ENCODE measurements at regions not wholly inside any gene's neighbourhood (a gene's known extent, or its start where the extent isn't known, plus 50 kb on each side); places are given as distances from the start of the nearest gene placed in this dataset.
"Not testable (repeated sequence)": the region's sequence is repeated elsewhere in the genome, so short reads cannot be mapped to it uniquely, and the experiment has no call there.

DNA sequence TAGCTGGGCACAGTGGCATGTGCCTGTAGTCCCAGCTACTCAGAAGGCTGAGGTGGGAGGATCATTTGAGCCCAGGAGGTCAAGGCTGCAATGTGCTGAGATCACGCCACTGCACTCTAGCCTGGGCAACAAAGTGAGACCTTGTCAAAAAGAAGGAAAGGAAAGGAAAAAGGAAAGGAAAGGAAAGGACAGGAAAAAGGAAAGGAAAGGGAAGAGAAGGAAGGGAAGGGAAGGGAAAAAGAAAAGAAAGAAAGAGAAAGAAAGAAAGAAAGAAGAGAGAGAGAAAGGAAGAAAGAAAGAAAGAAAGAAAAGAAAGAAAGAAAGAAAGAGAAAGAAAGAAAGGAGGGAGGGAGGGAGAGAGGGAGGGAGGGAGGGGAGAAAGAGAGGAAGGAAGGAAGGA, 155.0 kb downstream of the SOD2 start:
- DNase-seq (ENCODE audit: low read depth, low spot score); in situ Hi-C loops (cut with HindIII; ENCODE audit: low pct_unique_long_range_greater_than_20kb, low sequenced_read_pairs): not testable (repeated sequence)

DNA sequence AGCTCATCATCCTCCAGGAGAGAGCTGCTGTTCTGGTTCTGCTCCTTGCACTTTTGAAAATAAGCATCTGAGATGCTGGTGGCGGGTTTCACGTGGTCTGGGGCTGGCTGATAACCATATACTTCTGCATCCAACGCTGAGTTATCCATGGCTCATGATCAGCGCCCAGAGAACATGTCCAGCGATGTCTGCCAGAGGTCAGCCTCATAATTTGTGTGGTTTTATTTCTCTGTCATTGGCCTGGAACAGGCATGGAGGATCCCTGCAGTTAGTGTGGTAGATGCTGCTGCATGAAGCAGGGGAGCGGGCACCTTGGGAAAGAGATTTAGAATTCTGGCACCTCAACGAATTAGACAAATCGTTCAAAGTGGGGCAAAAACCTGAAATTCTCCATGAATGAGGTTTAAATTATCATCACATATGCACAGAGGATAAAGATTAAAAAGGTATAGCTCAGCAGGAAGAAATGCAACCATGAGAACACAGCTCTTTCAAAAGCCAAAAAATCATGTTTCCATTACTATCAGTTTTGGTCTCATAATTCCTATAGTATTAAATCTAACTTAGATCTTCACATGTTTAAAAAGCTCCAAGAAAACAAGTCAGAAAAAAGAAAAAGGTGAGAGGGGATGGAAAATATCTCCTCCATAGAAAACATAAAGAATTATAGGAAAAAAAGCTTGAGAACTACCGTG, 157.2 kb downstream of the SOD2 start:
- in situ Hi-C loops (cut with HindIII; ENCODE audit: low pct_unique_long_range_greater_than_20kb, low sequenced_read_pairs), result no loop called here
- no peak for DNase-seq (ENCODE audit: low read depth, low spot score)

DNA sequence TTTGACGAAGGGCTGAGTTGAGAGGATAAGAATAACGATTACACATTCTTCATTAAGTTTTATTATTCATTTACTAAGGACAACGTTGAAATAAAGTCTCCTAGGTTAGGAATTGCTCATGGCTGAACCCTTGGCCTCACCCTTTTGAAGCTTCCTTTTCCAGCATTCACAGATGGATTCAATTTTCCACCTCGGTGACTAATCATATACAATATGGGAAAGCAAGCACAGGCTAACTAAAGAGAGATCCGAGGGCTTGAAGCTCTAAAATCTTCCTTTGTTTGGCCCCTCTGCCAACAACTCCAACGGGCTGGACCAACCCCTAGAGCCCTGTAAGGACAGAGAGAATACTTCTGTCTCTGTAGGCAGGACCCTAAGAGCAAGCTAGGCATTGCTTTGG, 159.5 kb downstream of the SOD2 start:
- in situ Hi-C loops (cut with HindIII; ENCODE audit: low pct_unique_long_range_greater_than_20kb, low sequenced_read_pairs), result no loop called here
- no peak for DNase-seq (ENCODE audit: low read depth, low spot score)

DNA sequence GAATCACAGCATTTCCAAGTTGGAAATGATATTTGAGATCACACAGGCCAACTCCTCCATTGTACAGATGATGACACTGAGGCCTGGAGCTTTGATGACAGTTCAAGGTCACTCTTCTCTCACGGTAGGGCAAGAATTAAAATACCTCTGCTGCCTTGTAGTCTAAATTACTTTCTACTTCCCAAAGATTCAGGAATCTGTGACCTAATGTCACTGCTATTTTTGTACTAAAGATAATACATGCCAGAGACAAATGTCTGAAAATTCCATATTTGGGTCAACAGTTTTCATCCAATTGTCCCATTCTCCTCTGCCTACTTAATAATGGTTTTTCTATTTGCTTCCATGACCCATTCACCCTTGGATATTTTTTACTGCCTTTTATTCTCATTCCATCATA, 160.0 kb downstream of the SOD2 start:
- in situ Hi-C loops (cut with HindIII; ENCODE audit: low pct_unique_long_range_greater_than_20kb, low sequenced_read_pairs), result no loop called here
- DNase-seq (ENCODE audit: low read depth, low spot score), result no peak

DNA sequence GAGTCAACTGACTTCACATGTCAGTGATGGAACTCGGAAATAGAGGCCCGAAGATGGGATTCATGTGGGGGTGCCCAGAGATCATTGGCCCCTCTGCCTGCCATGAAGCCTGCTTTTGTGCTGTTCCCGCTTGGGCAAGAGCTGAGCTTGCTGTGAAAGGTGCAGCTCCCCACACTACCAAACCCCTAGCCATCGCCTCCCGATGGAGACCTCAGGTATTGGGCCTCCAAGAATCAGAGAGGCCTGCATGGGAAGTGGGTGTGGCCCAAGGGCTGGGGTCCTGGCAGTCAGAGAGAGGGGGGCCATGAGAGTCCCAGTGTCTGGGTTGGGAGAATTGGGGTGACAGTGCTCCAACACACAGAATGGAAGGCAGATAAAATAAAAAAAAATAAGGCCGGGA, 160.9 kb downstream of the SOD2 start:
- DNase-seq (ENCODE audit: low read depth, low spot score), result no peak
- in situ Hi-C loops (cut with HindIII; ENCODE audit: low pct_unique_long_range_greater_than_20kb, low sequenced_read_pairs), result no loop called here

DNA sequence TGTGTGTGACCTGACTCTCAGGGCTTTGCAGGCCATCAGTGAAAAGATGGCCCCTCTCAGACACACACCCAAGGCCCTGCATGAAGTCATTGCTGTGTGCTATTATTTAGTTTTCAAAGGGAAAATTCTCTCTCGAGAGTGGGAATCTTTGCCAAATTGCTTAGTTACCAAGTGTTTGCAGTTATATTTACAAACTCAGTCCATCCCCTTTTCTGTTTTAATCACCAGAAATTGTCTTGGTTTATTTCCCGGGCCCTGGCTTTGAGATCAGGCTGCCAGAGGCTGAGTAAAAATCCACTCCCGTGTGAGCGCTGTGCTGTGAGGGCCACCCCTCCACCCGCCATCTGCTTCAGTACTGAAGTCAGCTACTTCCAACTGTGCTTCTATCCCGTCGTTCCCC, 163.1 kb downstream of the SOD2 start:
- no peak for DNase-seq (ENCODE audit: low read depth, low spot score)
- in situ Hi-C loops (cut with HindIII; ENCODE audit: low pct_unique_long_range_greater_than_20kb, low sequenced_read_pairs), result no loop called here

DNA sequence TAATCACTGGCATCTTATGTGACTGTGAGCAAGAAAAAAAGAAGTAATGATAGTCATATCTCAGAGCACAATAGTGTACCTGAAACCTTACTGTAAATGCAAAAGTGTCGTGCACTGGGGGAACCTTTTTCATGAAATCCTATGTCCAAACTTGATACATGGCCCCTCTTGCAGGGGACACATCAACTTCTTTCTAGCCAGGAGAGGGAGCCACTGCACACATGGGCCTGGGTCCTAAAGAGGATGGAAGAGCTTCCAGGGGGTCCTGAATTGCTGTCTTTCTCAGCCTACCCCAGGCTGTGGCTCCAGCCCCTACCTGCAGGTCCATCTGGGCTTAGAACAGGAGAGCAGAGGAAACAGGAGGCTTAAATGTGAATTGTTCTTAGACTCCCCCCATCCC, 165.7 kb downstream of the SOD2 start:
- DNase-seq (ENCODE audit: low read depth, low spot score), result no peak

DNA sequence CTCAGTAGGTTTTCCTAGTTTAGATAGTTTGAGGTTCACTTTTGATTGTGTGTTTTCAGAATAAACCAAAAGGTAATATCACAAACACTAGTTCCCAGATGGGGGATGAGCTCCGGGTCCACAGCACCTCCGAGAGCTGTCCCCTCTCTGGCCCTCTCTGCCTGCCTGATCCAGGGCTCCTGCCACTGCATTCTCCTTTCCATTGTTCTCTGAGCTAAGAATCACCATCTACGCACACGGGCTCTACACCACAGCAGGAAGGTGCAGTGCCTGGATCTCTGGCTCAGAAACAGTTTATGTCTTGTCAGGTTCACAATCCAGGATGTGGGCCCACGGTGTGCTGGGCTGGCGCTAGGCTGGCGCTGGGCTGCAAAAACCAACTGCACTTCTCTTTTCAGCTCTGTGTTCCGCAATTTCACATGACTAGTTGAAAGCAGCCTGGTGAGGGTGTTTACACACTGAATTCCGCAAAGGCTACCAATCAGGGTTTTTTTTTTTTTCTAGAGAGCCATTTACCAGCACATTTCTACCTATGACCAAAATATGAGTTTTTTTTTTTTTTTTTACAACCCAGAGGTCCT, 167.5 kb downstream of the SOD2 start:
- in situ Hi-C loops (cut with HindIII; ENCODE audit: low pct_unique_long_range_greater_than_20kb, low sequenced_read_pairs), result no loop called here
- no peak for DNase-seq (ENCODE audit: low read depth, low spot score)

More for the DNA sequence above, 165.7 kb downstream of the SOD2 start:
- in situ Hi-C loops (cut with HindIII; ENCODE audit: low pct_unique_long_range_greater_than_20kb, low sequenced_read_pairs), result no loop called here

DNA sequence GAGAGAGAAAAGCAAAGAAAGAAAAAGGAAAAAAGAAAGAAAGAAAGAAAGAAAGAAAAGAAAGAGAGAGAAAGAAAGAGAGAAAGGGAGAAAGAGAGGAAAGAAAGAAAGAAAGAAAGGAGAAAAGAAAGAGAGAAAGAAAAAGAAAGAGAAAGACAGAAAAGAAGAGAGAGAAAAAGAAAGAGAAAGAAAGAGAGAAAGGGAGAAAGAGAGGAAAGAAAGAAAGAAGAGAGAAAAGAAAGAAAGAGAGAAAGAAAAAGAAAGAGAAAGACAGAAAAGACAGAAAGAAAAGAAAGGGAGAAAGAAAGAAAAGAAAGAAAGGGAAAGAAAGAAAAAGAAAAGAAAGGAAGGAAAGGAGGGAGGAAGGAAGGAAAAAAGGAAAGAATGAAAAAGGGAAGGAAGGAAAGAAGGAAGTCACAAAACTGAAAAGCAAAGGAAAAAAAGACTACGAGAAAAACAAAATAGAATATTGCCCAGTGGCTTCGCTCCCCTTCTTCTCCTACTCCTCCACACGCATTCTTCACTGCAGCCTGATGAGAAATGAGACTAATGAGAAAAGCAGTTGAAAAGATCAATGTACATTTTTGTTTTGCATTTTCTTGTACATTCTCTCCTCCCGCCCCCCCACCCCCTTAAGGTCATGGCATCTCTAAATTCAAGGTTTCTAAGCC, 170.0 kb downstream of the SOD2 start:
- DNase-seq (ENCODE audit: low read depth, low spot score), result no peak

DNA sequence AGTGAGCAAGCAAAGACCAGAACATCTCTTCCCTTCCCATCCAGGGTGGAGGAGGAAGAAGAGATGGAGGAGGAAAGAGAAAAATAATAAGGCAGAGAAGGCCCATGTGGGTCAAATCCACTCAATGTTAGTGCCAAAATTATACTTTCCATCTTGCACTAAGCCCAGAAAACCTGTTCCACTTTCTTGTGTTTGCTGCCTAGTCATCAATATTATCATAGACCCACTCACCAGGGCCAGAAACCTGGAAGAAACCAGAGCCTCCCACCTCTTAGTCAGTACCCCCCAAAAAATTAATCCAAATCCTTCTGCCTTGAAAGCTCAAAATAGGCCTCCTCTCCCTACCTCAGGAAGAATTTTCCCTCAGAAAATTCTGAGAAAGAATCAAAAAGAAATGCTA, 171.1 kb downstream of the SOD2 start:
- in situ Hi-C loops (cut with HindIII; ENCODE audit: low pct_unique_long_range_greater_than_20kb, low sequenced_read_pairs), result no loop called here
- no peak for DNase-seq (ENCODE audit: low read depth, low spot score)

More for the DNA sequence above, 170.0 kb downstream of the SOD2 start:
- in situ Hi-C loops (cut with HindIII; ENCODE audit: low pct_unique_long_range_greater_than_20kb, low sequenced_read_pairs), result no loop called here

DNA sequence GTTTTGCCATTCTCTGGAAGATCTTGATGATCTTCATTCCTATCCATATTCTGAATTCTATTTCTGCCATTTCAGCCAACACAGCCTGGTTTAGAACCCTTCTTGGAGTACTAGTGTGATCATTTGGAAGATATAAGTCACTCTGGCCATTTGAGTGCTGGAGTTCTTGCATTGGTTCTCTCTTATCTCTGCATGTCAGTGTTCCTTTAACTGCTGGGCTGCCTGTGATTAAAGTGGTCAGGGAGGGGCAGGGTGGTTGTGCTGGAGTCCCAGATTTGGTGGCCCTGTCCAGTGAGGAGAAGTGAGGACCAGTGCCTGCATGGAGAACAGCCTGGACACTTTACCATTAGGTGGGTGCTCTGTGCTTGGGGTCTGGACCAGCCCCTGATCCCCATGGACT, 173.0 kb downstream of the SOD2 start:
- in situ Hi-C loops (cut with HindIII; ENCODE audit: low pct_unique_long_range_greater_than_20kb, low sequenced_read_pairs), result no loop called here
- DNase-seq (ENCODE audit: low read depth, low spot score), result no peak

DNA sequence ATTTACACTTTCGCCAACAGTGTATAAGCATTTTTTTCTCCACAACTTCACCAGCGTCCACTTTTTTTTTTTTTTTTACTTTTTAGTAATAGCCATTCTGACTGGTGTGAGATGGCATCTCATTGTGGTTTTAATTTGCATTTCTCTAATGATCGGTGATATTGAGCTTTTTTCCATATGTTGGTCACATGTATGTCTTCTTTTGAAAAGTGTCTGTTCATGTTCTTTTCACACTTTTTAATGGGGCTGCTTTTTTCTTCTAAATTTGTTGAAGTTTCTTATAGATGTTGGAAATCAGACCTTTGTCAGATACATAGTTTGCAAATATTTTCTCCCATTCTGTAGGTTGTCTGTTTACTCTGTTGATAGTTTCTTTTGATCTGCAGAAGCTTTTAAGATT, 177.2 kb downstream of the SOD2 start:
- in situ Hi-C loops (cut with HindIII; ENCODE audit: low pct_unique_long_range_greater_than_20kb, low sequenced_read_pairs); DNase-seq (ENCODE audit: low read depth, low spot score): not testable (repeated sequence)

DNA sequence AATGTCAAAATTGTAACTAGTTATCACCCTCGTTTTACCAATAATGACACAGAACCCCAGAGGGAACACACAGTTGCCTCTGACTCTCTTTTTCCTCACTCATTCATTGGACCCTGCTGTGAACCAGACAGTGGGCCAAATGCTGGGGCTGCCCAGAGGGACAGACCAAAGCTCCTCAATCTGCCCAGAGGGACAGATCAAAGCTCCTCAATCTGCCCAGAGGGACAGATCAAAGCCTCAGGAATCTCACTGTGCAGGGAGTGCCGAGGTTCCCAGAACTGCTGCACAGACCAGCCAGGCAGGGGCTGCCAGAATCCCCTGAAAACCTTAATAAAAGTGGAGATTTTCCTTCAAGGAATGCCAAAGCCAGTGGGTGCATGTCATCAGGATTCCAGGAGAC, 179.1 kb downstream of the SOD2 start:
- DNase-seq (ENCODE audit: low read depth, low spot score), result no peak
- in situ Hi-C loops (cut with HindIII; ENCODE audit: low pct_unique_long_range_greater_than_20kb, low sequenced_read_pairs), result no loop called here

DNA sequence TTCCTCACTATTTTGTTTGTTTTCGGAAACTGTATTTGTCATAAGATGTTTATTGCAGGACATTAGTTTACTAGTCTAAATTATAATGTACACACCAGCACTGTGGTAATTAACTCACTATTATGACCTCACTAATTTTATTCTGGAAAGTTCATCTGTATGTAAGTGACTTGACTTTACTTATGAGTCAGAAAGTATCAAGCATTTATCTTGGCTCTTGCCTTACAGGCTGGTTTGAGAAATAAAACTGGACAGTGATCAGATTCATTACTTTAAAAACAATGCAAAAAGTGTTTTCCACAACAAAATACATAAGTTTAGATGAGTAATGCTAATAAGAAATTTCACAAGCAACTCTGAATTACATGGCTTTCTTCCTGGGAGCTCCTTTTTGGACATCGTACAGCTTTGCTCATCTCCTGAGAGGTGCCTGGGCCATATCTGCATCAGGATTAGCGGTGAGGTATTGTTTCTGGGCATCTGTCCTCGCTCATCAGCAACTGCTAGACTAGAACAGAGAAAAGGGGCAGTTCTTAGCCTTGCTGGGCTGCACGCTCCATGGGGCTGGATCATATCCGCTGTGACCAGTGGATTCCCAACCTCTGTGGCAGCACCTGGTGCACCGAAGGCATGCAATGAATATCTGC, 179.8 kb downstream of the SOD2 start:
- in situ Hi-C loops (cut with HindIII; ENCODE audit: low pct_unique_long_range_greater_than_20kb, low sequenced_read_pairs), result no loop called here
- no peak for DNase-seq (ENCODE audit: low read depth, low spot score)

DNA sequence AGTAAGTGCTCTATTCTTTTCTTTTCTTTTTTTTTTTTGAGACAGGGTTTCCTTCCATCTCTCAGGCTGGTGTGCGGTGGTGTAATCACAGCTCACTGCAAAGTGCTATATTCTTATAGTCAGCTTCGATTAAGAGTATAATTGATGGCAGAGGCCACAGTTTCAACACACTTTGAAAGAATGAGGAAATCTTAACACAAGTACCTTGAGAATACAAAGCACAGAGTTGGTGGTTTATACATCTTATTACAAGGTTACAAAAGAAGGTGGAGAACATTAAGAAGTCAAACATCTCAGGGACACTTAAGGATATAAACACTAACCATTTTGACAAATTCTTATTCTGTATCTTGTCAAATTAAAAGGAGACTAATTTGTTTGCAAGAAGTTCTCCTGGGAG, 180.5 kb downstream of the SOD2 start:
- no peak for DNase-seq (ENCODE audit: low read depth, low spot score)
- in situ Hi-C loops (cut with HindIII; ENCODE audit: low pct_unique_long_range_greater_than_20kb, low sequenced_read_pairs), result no loop called here

DNA sequence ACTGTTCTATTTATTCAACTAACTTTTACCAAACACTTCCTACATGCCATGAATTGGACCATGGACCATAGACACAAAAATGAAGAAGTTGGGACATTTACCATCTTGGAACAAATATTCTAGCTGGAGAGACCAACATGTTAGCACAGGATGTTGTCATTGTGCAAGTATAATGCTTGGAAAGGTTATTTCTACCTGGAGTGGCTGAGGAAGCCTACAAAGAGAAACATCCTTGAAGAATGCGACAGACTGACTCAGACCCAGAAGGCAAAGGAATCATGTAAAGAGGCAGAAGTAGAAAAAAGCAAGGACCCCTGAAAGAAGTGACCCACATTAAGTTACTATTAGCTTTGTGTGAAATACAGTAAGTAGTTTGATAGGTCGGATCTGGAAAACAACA, 180.9 kb downstream of the SOD2 start:
- in situ Hi-C loops (cut with HindIII; ENCODE audit: low pct_unique_long_range_greater_than_20kb, low sequenced_read_pairs), result no loop called here
- no peak for DNase-seq (ENCODE audit: low read depth, low spot score)

DNA sequence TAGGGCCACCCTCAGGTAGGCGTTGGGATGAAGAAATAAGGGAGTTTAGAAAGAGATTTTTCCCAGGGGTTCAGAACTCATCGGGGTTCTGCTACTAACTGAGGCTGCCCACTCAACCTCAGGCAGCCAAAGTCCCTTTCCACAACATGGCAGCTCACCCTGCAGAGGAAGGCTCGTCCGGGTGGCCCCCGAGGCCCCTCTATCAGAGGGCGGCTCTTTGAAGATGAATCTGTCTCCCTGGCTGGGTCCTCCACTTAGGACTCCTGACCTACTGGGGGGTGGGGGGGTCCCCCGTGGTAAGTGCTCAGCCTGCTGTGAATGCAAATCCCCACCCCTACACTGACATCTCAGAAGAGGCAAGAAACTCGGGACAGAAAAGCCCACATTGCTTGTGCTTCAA, 182.9 kb downstream of the SOD2 start:
- in situ Hi-C loops (cut with HindIII; ENCODE audit: low pct_unique_long_range_greater_than_20kb, low sequenced_read_pairs), result no loop called here
- no peak for DNase-seq (ENCODE audit: low read depth, low spot score)

DNA sequence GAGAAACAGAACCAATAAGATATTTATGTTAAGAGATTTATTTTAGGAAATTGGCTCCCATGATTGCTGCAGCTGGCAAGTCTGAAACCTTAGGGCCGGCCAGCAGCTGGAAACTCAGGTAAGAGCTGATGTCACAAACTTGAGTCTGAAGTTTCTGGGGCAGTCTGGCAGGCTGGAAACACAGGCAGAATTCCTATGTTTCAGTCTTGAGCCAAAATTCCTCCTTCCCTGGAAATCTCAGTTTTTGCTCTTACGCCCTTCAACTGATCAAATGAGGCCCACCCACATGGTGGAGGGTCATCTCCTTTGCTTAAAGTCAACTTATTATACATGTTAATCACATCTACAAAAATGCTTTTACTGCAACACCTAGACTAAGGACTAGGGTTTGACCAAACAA, 184.1 kb downstream of the SOD2 start:
- in situ Hi-C loops (cut with HindIII; ENCODE audit: low pct_unique_long_range_greater_than_20kb, low sequenced_read_pairs), result no loop called here
- DNase-seq (ENCODE audit: low read depth, low spot score), result no peak

DNA sequence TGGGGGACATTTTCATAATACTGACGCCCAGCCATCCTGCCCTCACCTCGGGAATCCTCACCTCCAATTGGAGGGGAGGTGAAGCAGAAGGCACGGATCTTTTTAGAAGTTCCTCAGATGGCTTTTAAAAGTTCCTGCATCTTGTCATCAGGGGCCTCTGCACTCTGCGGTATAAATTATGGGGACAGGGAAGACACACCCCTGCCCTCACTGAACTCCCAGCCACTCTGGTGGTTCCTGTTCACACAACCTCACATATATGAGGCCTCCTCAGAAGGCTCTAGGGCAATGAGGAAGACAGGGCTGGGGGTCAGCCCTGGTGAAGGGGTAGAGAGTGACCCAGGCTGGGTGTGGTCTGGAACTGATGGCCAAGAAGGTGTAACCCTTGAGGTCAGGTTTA, 187.0 kb downstream of the SOD2 start:
- in situ Hi-C loops (cut with HindIII; ENCODE audit: low pct_unique_long_range_greater_than_20kb, low sequenced_read_pairs), result no loop called here

More for the DNA sequence above, 187.0 kb downstream of the SOD2 start:
- no peak for DNase-seq (ENCODE audit: low read depth, low spot score)

All from SK-MEL-5 (cell line).